ENCODE measurements at regions not wholly inside any gene's neighbourhood (a gene's known extent, or its start where the extent isn't known, plus 50 kb on each side); places are given as distances from the start of the nearest gene placed in this dataset.
"Not testable (repeated sequence)": the region's sequence is repeated elsewhere in the genome, so short reads cannot be mapped to it uniquely, and the experiment has no call there.

DNA sequence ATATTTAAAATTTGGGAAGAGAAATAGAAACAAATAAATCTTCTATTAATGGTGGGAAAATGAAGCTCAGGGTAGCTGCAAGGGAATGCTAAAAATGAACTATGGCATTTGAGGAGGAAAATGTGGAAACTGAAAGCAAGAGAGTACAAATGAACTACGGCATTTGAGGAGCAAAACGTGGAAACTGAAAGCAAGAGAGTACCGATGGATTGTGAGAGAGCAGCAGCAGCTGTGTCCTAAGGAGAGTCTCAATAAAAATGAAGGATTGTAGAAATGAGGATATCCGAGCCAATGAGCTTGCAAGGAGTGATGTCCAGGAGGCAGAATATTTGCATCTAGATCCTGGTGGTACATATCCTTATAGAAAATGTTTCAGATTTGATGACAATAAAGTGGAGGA, 547.1 kb upstream of the ZNF337 start:
- H3K27ac ChIP-seq (ENCODE audit: low read depth, low read length, poor library complexity, severe bottlenecking), result no peak overlapping the region
- no peaks in the 10 kb centered on the region for H3K4me1 ChIP-seq (ENCODE audit: insufficient read depth, low read length, poor library complexity, severe bottlenecking)
- ChIA-PET CTCF (no interaction called here), POLR2A (ENCODE audit: low non-redundant PET) (no interaction called here)
- BruUV-seq (replicated peaks), result no TSS peak
- no peaks in the 10 kb centered on the region for H3K27me3 ChIP-seq (replicated peaks; ENCODE audit: insufficient read depth, low read depth, low read length, poor library complexity)
- intact Hi-C loops (cut with micrococcal nuclease; ENCODE audit: unreplicated experiment), result no loop called here
- DNase-seq (ENCODE audit: low spot score), result no peak
- TF ChIP-seq CTCF (conservative IDR thresholded peaks at IDR 0.05; ENCODE audit: low read depth, low read length) (no peak), EZH2 (IDR thresholded peaks at IDR 0.05; ENCODE audit: borderline replicate concordance, low read depth, low read length, poor library complexity, severe bottlenecking) (no peak)
- no peaks in the 10 kb centered on the region for H3K36me3 ChIP-seq (ENCODE audit: insufficient read depth, low read length, poor library complexity, severe bottlenecking)
- H3K9me3 ChIP-seq (ENCODE audit: low read depth, low read length, poor library complexity, severe bottlenecking), result no peaks in the 10 kb centered on the region
- H3K4me3 ChIP-seq (ENCODE audit: low read depth, low read length, poor library complexity, severe bottlenecking), result no peak overlapping the region

GRCh38 chr20:26220609-26221008, 524.0 kb upstream of the ZNF337 start:
- H3K4me1 ChIP-seq (ENCODE audit: insufficient read depth, low read length, poor library complexity, severe bottlenecking); H3K9me3 ChIP-seq (ENCODE audit: low read depth, low read length, poor library complexity, severe bottlenecking); DNase-seq (ENCODE audit: low spot score); intact Hi-C loops (cut with micrococcal nuclease; ENCODE audit: unreplicated experiment); CTCF ChIA-PET; POLR2A ChIA-PET (ENCODE audit: low non-redundant PET); H3K36me3 ChIP-seq (ENCODE audit: insufficient read depth, low read length, poor library complexity, severe bottlenecking); BruUV-seq (replicated peaks); H3K4me3 ChIP-seq (ENCODE audit: low read depth, low read length, poor library complexity, severe bottlenecking); H3K27ac ChIP-seq (ENCODE audit: low read depth, low read length, poor library complexity, severe bottlenecking): not testable (repeated sequence)
- peaks cover 19% of the 10 kb centered on the region for H3K27me3 ChIP-seq (replicated peaks; ENCODE audit: insufficient read depth, low read depth, low read length, poor library complexity)

- H3K27ac ChIP-seq (ENCODE audit: low read depth, low read length, poor library complexity, severe bottlenecking); H3K4me3 ChIP-seq (ENCODE audit: low read depth, low read length, poor library complexity, severe bottlenecking); H3K4me1 ChIP-seq (ENCODE audit: insufficient read depth, low read length, poor library complexity, severe bottlenecking); H3K36me3 ChIP-seq (ENCODE audit: insufficient read depth, low read length, poor library complexity, severe bottlenecking); BruUV-seq (replicated peaks); DNase-seq (ENCODE audit: low spot score); CTCF ChIA-PET; H3K9me3 ChIP-seq (ENCODE audit: low read depth, low read length, poor library complexity, severe bottlenecking); POLR2A ChIA-PET (ENCODE audit: low non-redundant PET): not testable (repeated sequence)
- intact Hi-C loops (cut with micrococcal nuclease; ENCODE audit: unreplicated experiment), result loop anchor here (10.0 kb wide), 1 partner anchor 55 kb away; no protein-coding TSS in a partner anchor
- peaks cover 29% of the 10 kb centered on the region for H3K27me3 ChIP-seq (replicated peaks; ENCODE audit: insufficient read depth, low read depth, low read length, poor library complexity)
Observed at GRCh38 chr20:26219546-26219945, 522.9 kb upstream of the ZNF337 start.

DNA sequence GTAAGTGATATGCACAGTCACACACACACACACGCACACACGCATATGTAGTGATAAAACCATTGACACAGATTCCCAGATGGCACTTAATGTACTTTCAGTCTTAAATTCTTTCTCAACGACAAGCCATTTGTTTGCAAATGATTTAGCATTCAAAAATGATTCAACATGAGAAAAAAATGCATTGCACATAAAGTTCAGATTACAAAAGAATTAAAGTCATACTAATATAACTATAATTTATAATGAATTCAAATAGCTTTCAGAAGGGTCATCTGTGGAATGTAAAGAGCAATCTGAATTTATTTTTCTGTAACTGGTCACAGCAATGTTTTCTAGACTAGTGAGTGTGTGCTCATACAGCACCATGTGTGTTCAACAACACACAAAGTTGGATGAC, 521.6 kb upstream of the ZNF337 start:
- H3K27ac ChIP-seq (ENCODE audit: low read depth, low read length, poor library complexity, severe bottlenecking), result no peak overlapping the region
- intact Hi-C loops (cut with micrococcal nuclease; ENCODE audit: unreplicated experiment), result loop anchor here (10.0 kb wide), 1 partner anchor 56 kb away; no protein-coding TSS in a partner anchor
- H3K4me3 ChIP-seq (ENCODE audit: low read depth, low read length, poor library complexity, severe bottlenecking), result no peak overlapping the region
- H3K27me3 ChIP-seq (replicated peaks; ENCODE audit: insufficient read depth, low read depth, low read length, poor library complexity), result peaks cover 40% of the 10 kb centered on the region
- no TSS peak for BruUV-seq (replicated peaks)
- H3K36me3 ChIP-seq (ENCODE audit: insufficient read depth, low read length, poor library complexity, severe bottlenecking), result no peaks in the 10 kb centered on the region
- H3K4me1 ChIP-seq (ENCODE audit: insufficient read depth, low read length, poor library complexity, severe bottlenecking), result no peaks in the 10 kb centered on the region
- ChIA-PET CTCF (no interaction called here), POLR2A (ENCODE audit: low non-redundant PET) (no interaction called here)
- peaks cover 5% of the 10 kb centered on the region for H3K9me3 ChIP-seq (ENCODE audit: low read depth, low read length, poor library complexity, severe bottlenecking)
- TF ChIP-seq EZH2 (IDR thresholded peaks at IDR 0.05; ENCODE audit: borderline replicate concordance, low read depth, low read length, poor library complexity, severe bottlenecking) (no peak), CTCF (conservative IDR thresholded peaks at IDR 0.05; ENCODE audit: low read depth, low read length) (no peak)
- no peak for DNase-seq (ENCODE audit: low spot score)
